ENCODE measurements at regions not wholly inside any gene's neighbourhood (a gene's known extent, or its start where the extent isn't known, plus 50 kb on each side); places are given as distances from the start of the nearest gene placed in this dataset.
"Not testable (repeated sequence)": the region's sequence is repeated elsewhere in the genome, so short reads cannot be mapped to it uniquely, and the experiment has no call there.

GRCh38 chr12:96099986-96100385 lies 64.6 kb upstream of the LTA4H start:
- DNase-seq (ENCODE audit: low read depth, low spot score) = no peak
- in situ Hi-C loops (cut with HindIII; ENCODE audit: low sequenced_read_pairs) = no loop called here
- H3K4me3 ChIP-seq (ENCODE audit: low read depth, low read length) = no peak overlapping the region
- no peak for TF ChIP-seq CTCF (IDR thresholded peaks at IDR 0.05; ENCODE audit: low read depth, low read length)

- no peak overlapping the region for H3K4me3 ChIP-seq (ENCODE audit: low read depth, low read length)
- in situ Hi-C loops (cut with HindIII; ENCODE audit: low sequenced_read_pairs) = no loop called here
- no peak for DNase-seq (ENCODE audit: low read depth, low spot score)
- no peak for TF ChIP-seq CTCF (IDR thresholded peaks at IDR 0.05; ENCODE audit: low read depth, low read length)
Measured at GRCh38 chr12:96101806-96102205, 66.4 kb upstream of the LTA4H start.

- DNase-seq (ENCODE audit: low read depth, low spot score) = no peak
Measured at GRCh38 chr12:96103067-96103644, 67.8 kb upstream of the LTA4H start.

GRCh38 chr12:96104566-96104965 lies 69.2 kb upstream of the LTA4H start:
- TF ChIP-seq CTCF (IDR thresholded peaks at IDR 0.05; ENCODE audit: low read depth, low read length) = no peak
- H3K4me3 ChIP-seq (ENCODE audit: low read depth, low read length) = no peak overlapping the region
- no peak for DNase-seq (ENCODE audit: low read depth, low spot score)
- in situ Hi-C loops (cut with HindIII; ENCODE audit: low sequenced_read_pairs) = no loop called here

More at GRCh38 chr12:96103067-96103644, 67.8 kb upstream of the LTA4H start:
- in situ Hi-C loops (cut with HindIII; ENCODE audit: low sequenced_read_pairs) = no loop called here
- no peak for TF ChIP-seq CTCF (IDR thresholded peaks at IDR 0.05; ENCODE audit: low read depth, low read length)
- no peak overlapping the region for H3K4me3 ChIP-seq (ENCODE audit: low read depth, low read length)

- TF ChIP-seq CTCF (IDR thresholded peaks at IDR 0.05; ENCODE audit: low read depth, low read length) = no peak
- H3K4me3 ChIP-seq (ENCODE audit: low read depth, low read length) = no peak overlapping the region
- DNase-seq (ENCODE audit: low read depth, low spot score) = no peak
- in situ Hi-C loops (cut with HindIII; ENCODE audit: low sequenced_read_pairs) = no loop called here
Measured at GRCh38 chr12:96106137-96106536, 70.8 kb upstream of the LTA4H start.

GRCh38 chr12:96107236-96107635 lies 71.8 kb upstream of the LTA4H start:
- DNase-seq (ENCODE audit: low read depth, low spot score) = no peak
- H3K4me3 ChIP-seq (ENCODE audit: low read depth, low read length) = no peak overlapping the region
- TF ChIP-seq CTCF (IDR thresholded peaks at IDR 0.05; ENCODE audit: low read depth, low read length) = no peak
- in situ Hi-C loops (cut with HindIII; ENCODE audit: low sequenced_read_pairs) = no loop called here

GRCh38 chr12:96108321-96108720 lies 72.9 kb upstream of the LTA4H start:
- no peak overlapping the region for H3K4me3 ChIP-seq (ENCODE audit: low read depth, low read length)
- DNase-seq (ENCODE audit: low read depth, low spot score) = peak; percentile 1
- in situ Hi-C loops (cut with HindIII; ENCODE audit: low sequenced_read_pairs) = no loop called here
- TF ChIP-seq CTCF (IDR thresholded peaks at IDR 0.05; ENCODE audit: low read depth, low read length) = no peak

GRCh38 chr12:96108941-96109340 lies 73.6 kb upstream of the LTA4H start:
- in situ Hi-C loops (cut with HindIII; ENCODE audit: low sequenced_read_pairs); DNase-seq (ENCODE audit: low read depth, low spot score); H3K4me3 ChIP-seq (ENCODE audit: low read depth, low read length): not testable (repeated sequence)

All from astrocyte of the spinal cord (primary cell).